Coronary artery (tissue), 2 donors: ENCODE measurements at regions not wholly inside any gene's neighbourhood (a gene's known extent, or its start where the extent isn't known, plus 50 kb on each side); places are given as distances from the start of the nearest gene placed in this dataset.

Experiments
- DNase-seq: peaks from one replicate; pipeline ENCODE4 v3.0.0-alpha.2; 2017; ENCODE audit warnings: low spot score
- H3K27ac ChIP-seq, 2 donors: fragments of 200-600 bp; sonication (generic); one replicate each; pipeline ENCODE4 v1.5.1; 2016 to 2019
- H3K4me3 ChIP-seq: fragments of 200-600 bp; sonication (generic); 2 replicates; pipeline ENCODE4 v1.5.1; 2016; ENCODE audit warnings: mild to moderate bottlenecking, moderate library complexity
- CTCF ChIP-seq: fragments of 200-600 bp; sonication (generic); IDR thresholded peaks from one replicate; pipeline ENCODE4 v1.5.1; 2019; ENCODE audit warnings: antibody characterized with exemption

GRCh38 chr1:200474633-200475032 is 64.8 kb upstream of the ZNF281 start:
- no peak overlapping the region for H3K4me3 ChIP-seq
- H3K27ac ChIP-seq: no peak overlapping the region
- no peak for DNase-seq
- TF ChIP-seq CTCF: no peak

GRCh38 chr1:200473698-200474371 is 64.0 kb upstream of the ZNF281 start:
- no peak for TF ChIP-seq CTCF
- no peak for DNase-seq
- H3K4me3 ChIP-seq: no peak overlapping the region
- H3K27ac ChIP-seq: no peak overlapping the region

DNA sequence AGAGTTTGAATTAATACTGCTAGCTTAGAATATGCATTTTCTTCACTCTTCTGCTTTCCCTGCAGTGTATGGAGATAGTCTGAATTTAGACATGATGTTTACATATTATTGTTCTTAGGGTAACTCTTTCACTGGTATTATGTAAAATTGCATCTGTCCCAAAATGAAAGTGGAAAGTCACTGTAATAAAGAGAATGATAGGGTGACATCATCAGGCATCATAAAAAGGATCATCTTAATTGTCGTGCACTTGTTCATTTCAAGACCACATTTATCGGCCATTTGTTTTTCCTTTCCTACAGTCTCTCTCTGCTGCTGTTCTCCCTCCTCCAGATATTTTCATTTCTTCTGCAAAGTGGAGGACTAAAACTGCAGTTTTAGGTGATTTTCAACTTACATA is 61.9 kb upstream of the ZNF281 start:
- TF ChIP-seq CTCF: no peak
- H3K27ac ChIP-seq: no peak overlapping the region
- DNase-seq: no peak
- H3K4me3 ChIP-seq: no peak overlapping the region

DNA sequence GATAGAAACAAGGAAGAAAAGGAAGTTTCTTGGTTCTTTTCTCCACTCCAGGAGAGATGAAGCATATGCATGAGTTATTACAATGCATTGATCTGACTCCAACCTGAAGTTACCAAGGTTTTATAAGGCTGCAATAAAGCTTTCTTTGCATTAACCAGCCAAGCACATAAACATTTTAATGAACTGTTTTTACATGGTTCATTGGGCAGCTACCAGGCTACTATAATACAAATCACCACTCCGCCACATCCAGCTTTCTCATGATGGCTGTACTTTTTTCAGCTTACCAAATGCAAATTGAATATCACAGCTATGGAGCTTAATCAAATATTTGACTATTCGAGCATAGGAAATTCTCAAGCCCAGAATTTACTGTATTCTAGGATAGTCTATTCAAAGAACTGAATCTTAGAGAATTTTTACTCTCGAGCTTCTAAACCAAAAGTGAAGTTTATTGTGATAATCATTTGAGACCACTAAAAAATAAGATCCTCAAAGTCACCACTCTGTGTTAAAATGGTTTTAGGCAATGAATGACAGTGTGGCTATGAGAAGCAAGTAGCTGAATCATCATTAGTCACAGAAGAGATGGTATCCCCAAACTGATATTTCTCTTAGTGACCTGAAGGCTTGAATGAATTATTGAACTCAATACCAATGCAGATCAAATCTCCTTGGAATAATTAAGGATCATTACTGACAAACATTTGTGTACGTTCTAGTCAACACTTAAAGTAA is 58.6 kb upstream of the ZNF281 start:
- TF ChIP-seq CTCF: no peak
- Histone ChIP-seq H3K27ac (no peak overlapping the region), H3K4me3 (no peak overlapping the region)
- no peak for DNase-seq

DNA sequence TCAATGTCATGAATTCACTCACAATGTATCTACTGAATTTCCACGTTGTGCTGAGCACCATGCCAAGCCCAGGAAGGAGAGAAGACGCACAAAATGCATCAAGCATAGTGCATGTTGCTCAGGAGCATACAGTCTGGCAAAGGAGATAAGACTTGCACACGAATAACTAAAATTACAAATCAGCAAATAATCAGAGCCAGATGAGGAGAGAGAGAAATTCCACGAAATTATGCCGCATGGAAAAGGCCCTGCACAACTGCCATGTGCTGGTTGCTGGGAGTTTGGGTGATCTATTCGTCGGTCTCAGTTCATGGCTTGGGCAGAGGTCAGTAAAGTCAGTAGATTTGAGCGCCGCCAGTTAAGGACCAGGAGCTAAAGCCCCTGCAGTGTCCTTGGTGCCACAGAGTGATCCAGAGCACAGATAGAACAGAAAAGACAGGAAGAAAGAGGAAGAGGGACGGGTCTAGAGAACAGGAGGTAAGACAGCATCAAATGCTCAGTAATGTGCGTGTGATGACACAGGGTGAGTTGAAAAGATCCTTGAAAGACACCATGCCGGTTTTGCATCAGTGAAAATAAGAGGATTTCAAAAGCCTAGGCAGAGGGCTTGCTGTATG is 55.1 kb upstream of the ZNF281 start:
- Histone ChIP-seq H3K27ac (no peak overlapping the region), H3K4me3 (no peak overlapping the region)
- no peak for DNase-seq
- TF ChIP-seq CTCF: no peak
